SK-MEL-5 (cell line): ENCODE measurements at regions not wholly inside any gene's neighbourhood (a gene's known extent, or its start where the extent isn't known, plus 50 kb on each side); places are given as distances from the start of the nearest gene placed in this dataset.

Experiments used
- DNase-seq: peaks from one replicate; pipeline ENCODE4 v3.0.0-alpha.2; 2016; ENCODE audit warnings: low read depth, low spot score
- in situ Hi-C: cut with HindIII; loops from 2 replicates; pipeline ENCODE4 v1.10.0; 2016; ENCODE audit warnings: low sequenced_read_pairs, high pct_unique_total_duplicates, low pct_unique_long_range_greater_than_20kb
- small RNA-seq, 2 experiments: library from RNA; depleted of rRNA; stranded (forward); fragments of <200 nt; gene quantifications; one replicate each; pipeline ENCODE3, GENCODE V24; 2014

DNA sequence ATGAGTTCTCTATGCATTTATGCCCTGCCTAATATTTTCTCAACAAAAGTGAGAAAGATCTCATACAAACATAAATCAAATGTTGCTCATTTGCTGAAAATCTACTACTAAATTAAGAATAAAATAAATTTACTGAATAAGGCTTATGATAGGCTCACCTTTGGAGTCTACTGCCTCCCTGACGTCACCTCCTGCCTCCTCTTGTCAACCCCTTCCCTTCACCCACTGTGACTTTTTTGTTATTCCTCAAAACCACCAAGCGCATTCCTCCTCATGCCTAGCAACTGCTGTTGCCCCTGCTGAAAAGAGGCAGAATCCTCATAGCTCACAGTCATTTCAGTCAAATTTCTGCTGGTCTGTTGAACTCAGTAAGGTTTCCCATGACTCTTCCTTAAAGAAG is 2422.2 kb downstream of the TP53TG3F start:
- DNase-seq: no peak
- in situ Hi-C loops: no loop called here

DNA sequence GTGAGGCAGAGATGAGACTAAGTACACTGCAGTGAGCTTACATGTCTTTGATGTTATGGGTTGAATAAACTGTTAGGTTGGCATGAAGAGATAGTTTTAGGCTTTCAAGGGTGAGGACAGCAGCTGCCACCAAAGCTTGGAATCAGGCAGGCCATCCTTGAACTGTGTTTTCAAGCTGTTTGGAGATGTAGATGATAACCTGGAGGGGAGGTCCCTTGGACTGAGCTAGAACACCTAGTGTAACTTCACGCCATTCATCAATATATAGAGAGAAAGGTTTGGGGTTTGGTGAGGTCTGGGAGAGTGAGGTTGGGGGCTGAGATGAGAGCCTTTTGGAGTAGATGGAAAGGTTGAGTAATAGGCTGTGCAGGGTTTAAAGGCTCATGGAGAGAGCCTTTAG is 2447.0 kb downstream of the TP53TG3F start:
- DNase-seq: no peak
- in situ Hi-C loops: no loop called here

DNA sequence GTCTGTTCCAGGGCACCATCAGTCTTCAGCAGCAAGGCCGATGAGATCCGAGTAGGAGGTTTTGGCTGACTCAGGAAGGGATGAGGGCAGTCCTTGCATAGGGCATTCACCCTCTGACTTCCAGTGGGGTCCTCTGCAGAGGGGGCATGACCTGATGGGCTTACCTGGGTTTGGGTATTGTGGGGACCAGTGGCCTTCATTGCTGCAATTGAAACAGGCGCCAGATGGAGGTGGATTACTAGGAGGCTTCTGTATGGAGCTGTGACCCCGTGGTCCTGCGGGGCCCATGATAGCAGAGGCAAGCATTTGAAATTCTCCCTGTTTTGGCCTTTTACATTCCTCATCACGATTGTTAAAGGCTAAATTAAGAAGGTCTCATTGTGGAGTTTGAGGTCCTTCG is 2448.7 kb downstream of the TP53TG3F start:
- DNase-seq: no peak
- in situ Hi-C loops: no loop called here

DNA sequence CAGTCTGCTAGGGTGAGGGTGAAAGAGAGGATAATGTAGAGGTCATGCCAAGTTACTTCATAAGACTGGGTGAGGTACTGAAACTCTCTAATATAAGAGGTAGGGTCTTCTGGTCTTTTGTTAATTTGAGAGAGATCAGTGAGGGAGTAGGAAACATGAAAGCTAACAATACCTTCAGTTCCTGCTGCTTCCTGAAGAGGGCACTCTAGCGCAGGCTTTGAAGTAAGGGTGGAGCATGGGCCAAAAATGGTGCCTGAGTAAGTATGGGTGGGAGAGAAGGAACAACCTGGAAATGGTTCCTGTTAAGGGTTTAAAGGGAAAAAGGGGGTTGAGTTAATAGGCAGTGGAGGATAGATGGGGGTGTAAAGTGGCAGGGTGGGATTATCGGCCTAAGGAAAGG is 2449.5 kb downstream of the TP53TG3F start:
- DNase-seq: peak; percentile 53
- in situ Hi-C loops: no loop called here

DNA sequence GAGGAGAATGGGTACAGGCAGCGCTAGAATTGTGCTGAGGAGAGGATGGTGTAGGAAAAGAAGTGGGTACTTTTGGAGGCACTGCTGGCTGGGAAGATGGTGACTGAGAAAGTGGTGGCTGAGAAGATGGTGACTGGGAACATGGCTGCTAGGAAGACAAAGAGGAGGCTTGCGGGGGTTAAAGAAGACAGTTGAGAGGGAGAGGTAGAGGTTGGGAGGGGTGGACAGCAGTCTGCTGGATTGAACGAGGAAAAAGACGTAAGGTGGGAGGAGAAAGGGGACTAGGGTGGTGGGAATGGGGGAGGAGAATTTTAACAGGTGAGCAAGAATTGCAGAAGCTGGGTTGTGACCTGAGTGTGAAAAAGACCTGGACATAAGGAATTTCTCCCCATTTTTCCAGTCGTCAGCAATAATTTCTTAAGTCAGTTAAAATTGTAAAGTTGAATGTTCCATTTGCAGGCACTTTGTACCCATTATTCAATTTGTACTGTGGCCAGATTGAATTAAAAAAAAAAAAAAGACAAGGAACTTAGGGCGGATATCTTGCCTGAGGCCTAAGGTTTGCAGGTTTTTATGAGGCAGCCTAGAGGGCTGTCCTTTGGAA is 2450.0 kb downstream of the TP53TG3F start:
- in situ Hi-C loops: no loop called here
- no peak for DNase-seq

DNA sequence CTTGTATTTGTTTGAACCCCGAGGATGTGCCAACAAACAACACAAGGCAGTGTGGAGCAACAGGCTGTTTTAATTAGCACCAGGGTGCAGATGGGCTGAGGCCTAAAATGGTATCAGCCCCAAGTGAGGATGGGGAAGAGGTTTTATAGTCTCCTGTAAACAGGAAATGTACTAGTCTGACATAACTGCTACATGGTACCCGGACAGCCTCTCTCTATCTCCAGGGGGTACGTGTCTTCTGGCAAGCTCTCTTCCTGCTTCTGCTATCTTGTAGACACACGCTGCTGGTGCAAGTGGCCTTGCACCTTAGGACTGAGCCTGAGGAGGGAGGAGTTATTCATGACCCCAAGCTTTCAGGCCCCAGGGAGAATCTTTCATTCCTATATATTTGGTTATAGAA is 2451.0 kb downstream of the TP53TG3F start:
- in situ Hi-C loops: no loop called here
- DNase-seq: no peak

DNA sequence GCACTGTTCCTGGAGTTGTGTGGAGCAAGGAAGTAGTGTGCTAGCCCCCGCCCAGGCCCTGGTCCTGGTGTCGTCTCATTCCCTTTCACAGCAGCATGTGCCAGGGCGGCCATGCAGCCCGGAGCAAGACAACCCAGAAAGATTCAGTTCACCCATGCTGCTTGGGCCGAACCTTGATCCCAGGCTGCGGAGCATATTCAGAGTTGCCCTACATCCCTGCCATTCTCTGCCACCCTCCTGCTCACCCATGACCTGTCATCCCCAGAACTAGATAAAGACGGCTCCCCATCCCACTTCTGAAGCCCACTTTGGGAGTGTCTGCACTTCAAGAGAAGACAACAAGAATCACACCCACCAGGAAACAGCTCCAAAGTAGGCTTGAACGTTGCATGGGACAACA is 2452.5 kb downstream of the TP53TG3F start:
- in situ Hi-C loops: no loop called here

DNA sequence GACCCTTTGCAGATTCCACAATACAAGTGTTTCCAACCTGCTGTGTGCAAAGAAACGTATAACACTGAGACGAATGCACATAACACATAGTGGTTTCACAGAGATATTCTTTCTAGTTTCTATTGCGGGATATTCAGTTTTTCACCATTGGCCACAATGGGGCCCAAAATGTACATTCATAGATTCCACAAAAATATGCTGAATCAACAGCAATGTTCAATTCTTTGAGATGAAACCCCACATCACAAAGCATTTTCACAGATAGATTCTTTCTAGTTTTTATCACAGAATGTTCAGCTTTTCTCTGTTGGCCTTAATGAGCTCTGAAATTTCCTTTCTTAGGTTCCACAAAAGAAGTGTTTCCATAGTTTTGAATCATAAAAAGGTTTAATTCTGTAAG is 2472.3 kb downstream of the TP53TG3F start:
- in situ Hi-C loops: no loop called here
- no peak for DNase-seq

More for the DNA sequence above, 2452.5 kb downstream of the TP53TG3F start:
- DNase-seq: no peak

Small RNAs in the stretch of these regions (small RNA-seq; reads per million reads assigned to genes)
- gene AC106785.1: 0 reads per million in 2 experiments
- 0 reads per million in 2 experiments for gene RNA5SP406
- 0 reads per million in 2 experiments for gene RNA5SP407
- gene RNA5SP408: 0 reads per million in 2 experiments
- 0 reads per million in 2 experiments for gene RNA5SP409
- gene RNA5SP410: 0 to 0.05 reads per million in 2 experiments
- gene RNA5SP411: 0 reads per million in 2 experiments
- gene RNA5SP412: 0 reads per million in 2 experiments
- 0 to 0.10 reads per million in 2 experiments for gene RNA5SP413
- gene RNA5SP414: 0 reads per million in 2 experiments
- 0 reads per million in 2 experiments for gene RNA5SP415
- 0 reads per million in 2 experiments for gene RNA5SP416
- 0 reads per million in 2 experiments for gene RNA5SP417
- 0 reads per million in 2 experiments for gene RNA5SP418
- gene RNA5SP419: 0 to 0.05 reads per million in 2 experiments
- 0 reads per million in 2 experiments for gene RNA5SP420
- gene RNA5SP421: 0 reads per million in 2 experiments
- gene RNA5SP422: 0 reads per million in 2 experiments
- 0 reads per million in 2 experiments for gene RNA5SP423
